Panc1 (cell line): ENCODE measurements at regions not wholly inside any gene's neighbourhood (a gene's known extent, or its start where the extent isn't known, plus 50 kb on each side); places are given as distances from the start of the nearest gene placed in this dataset.

ENCODE experiments used
- ATAC-seq: fragments of 200-7000 bp; cut with Tn5 transposase; 2 replicates; pipeline ENCODE4 v1.9.1; 2020; ENCODE audit warnings: mild to moderate bottlenecking, moderate library complexity
- BruUV-seq: library from RNA; stranded (reverse); fragments of 400-500 nt; replicated peaks from 2 replicates; lab custom pipeline; 2021; lab: Mats Ljungman, UMichigan
- CTCF ChIA-PET: fragments of 300-600 bp; sonication (Branson Sonifier 250); formaldehyde crosslinking; loops from one replicate; lab custom pipeline; 2022; ENCODE audit warnings: antibody characterized with exemption; lab: Charles Lee
- POLR2A ChIA-PET: fragments of 300-600 bp; sonication (Branson Sonifier 250); formaldehyde crosslinking; loops from one replicate; lab custom pipeline; 2022; ENCODE audit warnings: antibody characterized with exemption; lab: Charles Lee
- DNase-seq: peaks from one replicate; pipeline ENCODE4 v3.0.0-alpha.2; 2010; ENCODE audit warnings: low read depth, low spot score
- H3K27ac ChIP-seq: 2 replicates; pipeline ENCODE4 v1.5.1; 2011; ENCODE audit warnings: mild to moderate bottlenecking, low read length, inconsistent platforms
- H3K27me3 ChIP-seq: fragments of 200-500 bp; sonication (Bioruptor generic); 2 replicates; pipeline ENCODE4 v1.6.0; 2014; ENCODE audit warnings: low read length, inconsistent platforms; ENCODE audit not compliant: control insufficient read depth, insufficient read depth
- H3K36me3 ChIP-seq: fragments of 200-500 bp; sonication (Bioruptor generic); 2 replicates; pipeline ENCODE4 v1.5.1; 2014; ENCODE audit warnings: inconsistent platforms, mild to moderate bottlenecking, low read length, moderate library complexity; ENCODE audit not compliant: control insufficient read depth, insufficient read depth
- H3K4me1 ChIP-seq: 2 replicates; pipeline ENCODE4 v1.5.1; 2011; ENCODE audit warnings: inconsistent platforms, mild to moderate bottlenecking, low read length, moderate library complexity; ENCODE audit not compliant: control insufficient read depth, insufficient read depth
- H3K4me3 ChIP-seq, 2 experiments: 2 replicates each; pipeline ENCODE4 v1.5.1; 2011 to 2012; ENCODE audit warnings: low read depth in 2 of 2, low read length in 2 of 2, mild to moderate bottlenecking in 2 of 2, inconsistent platforms in 1 of 2, moderate library complexity in 1 of 2
- H3K9me3 ChIP-seq: fragments of 200-500 bp; sonication (Bioruptor generic); 2 replicates; pipeline ENCODE4 v1.5.1; 2014; ENCODE audit warnings: low read depth, mild to moderate bottlenecking, inconsistent platforms, low read length, moderate library complexity; ENCODE audit not compliant: control insufficient read depth, insufficient read depth
- CTCF ChIP-seq: fragments of 450-650 bp; IDR thresholded peaks from 2 replicates; pipeline ENCODE4 v1.5.1; 2017; ENCODE audit warnings: mild to moderate bottlenecking
- POLR2AphosphoS5 ChIP-seq: IDR thresholded peaks from 2 replicates; pipeline ENCODE4 v1.6.1; 2012; ENCODE audit warnings: mild to moderate bottlenecking, low read depth, low read length, moderate library complexity
- SIN3A ChIP-seq: IDR thresholded peaks from 2 replicates; pipeline ENCODE4 v1.6.1; 2012; ENCODE audit warnings: low read depth, mild to moderate bottlenecking, low read length, moderate library complexity, borderline replicate concordance; ENCODE audit not compliant: insufficient read depth
- TCF7L2 ChIP-seq: IDR thresholded peaks from 2 replicates; pipeline ENCODE4 v1.6.1; 2011; ENCODE audit warnings: mild to moderate bottlenecking, low read depth, low read length, inconsistent platforms
- in situ Hi-C: cut with HindIII; loops from 2 replicates; pipeline ENCODE4 v1.10.0; 2016; ENCODE audit warnings: low sequenced_read_pairs, low pct_unique_long_range_greater_than_20kb
- intact Hi-C: fragments of 100-400 bp; cut with micrococcal nuclease; formaldehyde crosslinking; loops from one replicate; pipeline ENCODE4 v1.10.0; 2022; ENCODE audit not compliant: unreplicated experiment
- TF ChIP-seq, protein P1 (sequence below), 2 experiments: IDR thresholded peaks; 2 replicates each; pipeline ENCODE4 v1.6.1; 2011 to 2012; ENCODE audit warnings: low read depth in 2 of 2, control low read depth in 1 of 2, low read length in 1 of 2, mild to moderate bottlenecking in 1 of 2, moderate library complexity in 1 of 2; ENCODE audit not compliant: insufficient read depth in 1 of 2

DNA sequence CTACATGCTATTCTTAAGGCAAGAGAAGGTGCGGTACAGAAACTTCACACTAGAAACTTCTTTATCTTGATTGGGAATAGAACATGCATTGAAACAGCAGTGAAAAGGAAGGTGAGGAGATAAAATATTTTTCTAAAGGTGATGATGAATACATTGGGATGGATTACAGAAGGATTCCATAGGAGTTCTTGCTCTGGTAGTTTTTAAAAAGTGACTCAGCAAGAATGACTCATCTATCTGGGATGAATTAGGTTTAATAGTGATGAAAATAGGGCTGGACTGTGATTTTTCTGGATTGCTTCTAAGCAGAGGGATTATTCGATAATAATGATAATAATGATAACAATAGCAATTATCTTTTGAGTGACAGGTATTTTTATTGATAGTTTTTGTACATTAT is 65.6 kb upstream of the HS3ST4 start:
- in situ Hi-C loops, result no loop called here
- BruUV-seq, result no TSS peak
- Histone ChIP-seq H3K36me3 (no peaks in the 10 kb centered on the region), H3K27ac (no peak overlapping the region), H3K4me1 (no peaks in the 10 kb centered on the region), H3K4me3 (no peak overlapping the region), H3K27me3 (no peaks in the 10 kb centered on the region), H3K9me3 (no peaks in the 10 kb centered on the region)
- TF ChIP-seq SIN3A, result no peak
- no peak for TF ChIP-seq CTCF
- no peak for TF ChIP-seq POLR2AphosphoS5
- TF ChIP-seq TCF7L2, result no peak
- TF ChIP-seq, protein P1, sequence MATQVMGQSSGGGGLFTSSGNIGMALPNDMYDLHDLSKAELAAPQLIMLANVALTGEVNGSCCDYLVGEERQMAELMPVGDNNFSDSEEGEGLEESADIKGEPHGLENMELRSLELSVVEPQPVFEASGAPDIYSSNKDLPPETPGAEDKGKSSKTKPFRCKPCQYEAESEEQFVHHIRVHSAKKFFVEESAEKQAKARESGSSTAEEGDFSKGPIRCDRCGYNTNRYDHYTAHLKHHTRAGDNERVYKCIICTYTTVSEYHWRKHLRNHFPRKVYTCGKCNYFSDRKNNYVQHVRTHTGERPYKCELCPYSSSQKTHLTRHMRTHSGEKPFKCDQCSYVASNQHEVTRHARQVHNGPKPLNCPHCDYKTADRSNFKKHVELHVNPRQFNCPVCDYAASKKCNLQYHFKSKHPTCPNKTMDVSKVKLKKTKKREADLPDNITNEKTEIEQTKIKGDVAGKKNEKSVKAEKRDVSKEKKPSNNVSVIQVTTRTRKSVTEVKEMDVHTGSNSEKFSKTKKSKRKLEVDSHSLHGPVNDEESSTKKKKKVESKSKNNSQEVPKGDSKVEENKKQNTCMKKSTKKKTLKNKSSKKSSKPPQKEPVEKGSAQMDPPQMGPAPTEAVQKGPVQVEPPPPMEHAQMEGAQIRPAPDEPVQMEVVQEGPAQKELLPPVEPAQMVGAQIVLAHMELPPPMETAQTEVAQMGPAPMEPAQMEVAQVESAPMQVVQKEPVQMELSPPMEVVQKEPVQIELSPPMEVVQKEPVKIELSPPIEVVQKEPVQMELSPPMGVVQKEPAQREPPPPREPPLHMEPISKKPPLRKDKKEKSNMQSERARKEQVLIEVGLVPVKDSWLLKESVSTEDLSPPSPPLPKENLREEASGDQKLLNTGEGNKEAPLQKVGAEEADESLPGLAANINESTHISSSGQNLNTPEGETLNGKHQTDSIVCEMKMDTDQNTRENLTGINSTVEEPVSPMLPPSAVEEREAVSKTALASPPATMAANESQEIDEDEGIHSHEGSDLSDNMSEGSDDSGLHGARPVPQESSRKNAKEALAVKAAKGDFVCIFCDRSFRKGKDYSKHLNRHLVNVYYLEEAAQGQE (IDR thresholded peaks at IDR 0.05; ENCODE audit: insufficient read depth in 1 of 2, low read depth in 2 of 2, low read length in 1 of 2), result no peak
- intact Hi-C loops, result loop anchor here (5.0 kb wide), 1 partner anchor 1644 kb away; no protein-coding TSS in a partner anchor
- CTCF ChIA-PET, result no interaction called here
- POLR2A ChIA-PET, result no interaction called here
- DNase-seq (no peak), ATAC-seq (no peak)

DNA sequence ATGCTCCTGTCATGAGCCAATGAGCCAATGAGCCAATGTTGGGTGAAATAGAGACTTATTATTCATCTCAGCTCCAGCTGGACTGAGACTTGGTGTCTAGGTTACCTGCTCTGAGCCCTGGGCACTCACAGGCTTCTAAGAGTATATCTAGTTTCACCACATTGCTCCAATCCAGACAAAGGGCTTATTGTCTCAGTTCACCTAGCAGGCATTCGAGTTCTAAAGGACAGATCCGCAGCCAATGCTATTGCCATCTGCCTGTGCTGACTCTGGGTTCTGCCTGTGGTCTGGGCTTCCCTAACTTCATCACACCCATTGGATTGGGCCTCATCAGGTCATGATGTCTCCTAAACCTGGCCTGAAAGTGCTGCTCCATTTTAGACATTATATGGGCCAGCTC is 66.1 kb upstream of the HS3ST4 start:
- BruUV-seq, result no TSS peak
- POLR2A ChIA-PET, result no interaction called here
- ATAC-seq (no peak), DNase-seq (no peak)
- Histone ChIP-seq H3K4me1 (no peaks in the 10 kb centered on the region), H3K27ac (no peak overlapping the region), H3K36me3 (no peaks in the 10 kb centered on the region), H3K4me3 (no peak overlapping the region), H3K27me3 (no peaks in the 10 kb centered on the region), H3K9me3 (no peaks in the 10 kb centered on the region)
- in situ Hi-C loops, result no loop called here
- CTCF ChIA-PET, result no interaction called here
- TF ChIP-seq TCF7L2 (no peak), POLR2AphosphoS5 (no peak), SIN3A (no peak), CTCF (no peak)
- TF ChIP-seq, protein P1 (IDR thresholded peaks at IDR 0.05; ENCODE audit: insufficient read depth in 1 of 2, low read depth in 2 of 2, low read length in 1 of 2), result no peak
- intact Hi-C loops, result loop anchor here (5.0 kb wide), 1 partner anchor 1643 kb away; no protein-coding TSS in a partner anchor
